ENCODE measurements at regions not wholly inside any gene's neighbourhood (a gene's known extent, or its start where the extent isn't known, plus 50 kb on each side); places are given as distances from the start of the nearest gene placed in this dataset.
A peak's percentile ranks its signal among the peaks of the same experiment; 100 is the strongest.

DNA sequence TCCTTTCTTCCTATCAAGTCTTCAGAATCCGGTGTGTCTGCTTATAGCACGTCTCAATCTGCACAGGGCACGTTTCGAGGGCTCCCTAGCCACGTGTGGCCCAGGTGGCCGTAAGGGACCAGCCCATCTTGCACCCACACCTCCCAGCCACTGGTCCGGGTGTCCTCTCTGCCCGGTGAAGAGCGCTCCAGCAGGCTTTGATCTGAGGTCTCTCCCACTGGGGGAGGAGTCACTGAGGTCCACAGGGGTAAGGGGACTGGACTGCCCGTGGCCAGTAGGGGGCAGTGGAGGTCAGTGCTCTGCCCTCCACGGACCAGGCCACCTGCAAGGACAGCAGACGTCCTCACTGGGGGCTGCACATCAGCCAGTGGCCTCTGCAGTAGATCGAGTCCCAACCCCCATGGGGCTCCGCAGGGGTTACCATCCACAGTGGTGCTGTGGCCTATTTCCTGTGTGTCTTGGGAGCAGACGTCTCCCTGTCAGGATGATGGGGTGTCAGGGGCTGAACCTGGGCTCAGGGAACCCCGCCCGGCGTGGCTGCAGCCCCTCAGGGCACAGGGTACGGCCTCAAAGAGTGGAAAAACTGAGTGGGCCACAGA lies 204.1 kb upstream of the CIBAR2 start:
- FAIRE-seq (no peak), DNase-seq (ENCODE audit: insufficient read length, low spot score) (peak; percentile 84)
- no peak for TF ChIP-seq POLR2A (IDR thresholded peaks at IDR 0.05; ENCODE audit: low read depth, low read length)

DNA sequence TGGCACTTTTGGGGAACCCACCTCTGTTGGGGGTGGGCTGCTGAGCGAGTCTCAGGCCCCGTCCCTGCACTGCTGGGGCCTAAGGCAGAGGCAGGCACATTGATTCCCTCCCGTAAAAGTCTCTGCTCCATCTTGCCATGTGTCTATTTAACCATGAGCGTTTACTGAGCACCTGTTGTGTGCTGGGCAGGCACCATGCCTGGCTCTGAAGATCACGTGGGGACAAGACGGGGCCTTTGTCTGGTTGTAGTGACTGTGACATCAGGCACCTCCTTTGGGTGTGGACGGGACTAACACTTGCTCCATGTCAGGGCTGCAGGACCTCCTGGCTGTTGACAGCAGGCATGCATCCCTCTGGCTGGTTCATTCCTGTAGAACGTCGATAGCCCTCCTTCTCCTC lies 204.7 kb upstream of the CIBAR2 start:
- no peak for TF ChIP-seq POLR2A (IDR thresholded peaks at IDR 0.05; ENCODE audit: low read depth, low read length)
- FAIRE-seq = no peak
- no peak for DNase-seq (ENCODE audit: insufficient read length, low spot score)

DNA sequence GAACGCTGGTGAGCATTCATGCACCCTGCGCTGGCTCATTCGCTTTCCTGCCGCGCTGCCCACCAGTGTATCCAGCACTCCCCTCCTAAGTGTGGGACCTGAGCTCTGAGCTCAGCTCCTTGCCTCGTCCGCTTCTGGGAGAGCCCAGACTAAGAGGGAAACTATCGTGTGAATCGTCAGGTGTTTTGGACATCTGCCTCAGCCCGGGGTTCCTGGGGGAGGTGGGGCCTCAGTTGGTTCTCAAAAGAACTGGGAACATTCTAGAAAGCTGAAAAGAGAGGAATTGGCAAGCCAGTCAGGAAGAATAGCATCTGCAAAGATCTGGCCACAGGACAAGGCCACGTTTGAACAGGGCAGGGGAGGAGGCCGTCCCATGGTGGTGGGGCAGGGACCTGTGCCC lies 205.4 kb upstream of the CIBAR2 start:
- FAIRE-seq (no peak), DNase-seq (ENCODE audit: insufficient read length, low spot score) (no peak)
- TF ChIP-seq POLR2A (IDR thresholded peaks at IDR 0.05; ENCODE audit: low read depth, low read length) = no peak

DNA sequence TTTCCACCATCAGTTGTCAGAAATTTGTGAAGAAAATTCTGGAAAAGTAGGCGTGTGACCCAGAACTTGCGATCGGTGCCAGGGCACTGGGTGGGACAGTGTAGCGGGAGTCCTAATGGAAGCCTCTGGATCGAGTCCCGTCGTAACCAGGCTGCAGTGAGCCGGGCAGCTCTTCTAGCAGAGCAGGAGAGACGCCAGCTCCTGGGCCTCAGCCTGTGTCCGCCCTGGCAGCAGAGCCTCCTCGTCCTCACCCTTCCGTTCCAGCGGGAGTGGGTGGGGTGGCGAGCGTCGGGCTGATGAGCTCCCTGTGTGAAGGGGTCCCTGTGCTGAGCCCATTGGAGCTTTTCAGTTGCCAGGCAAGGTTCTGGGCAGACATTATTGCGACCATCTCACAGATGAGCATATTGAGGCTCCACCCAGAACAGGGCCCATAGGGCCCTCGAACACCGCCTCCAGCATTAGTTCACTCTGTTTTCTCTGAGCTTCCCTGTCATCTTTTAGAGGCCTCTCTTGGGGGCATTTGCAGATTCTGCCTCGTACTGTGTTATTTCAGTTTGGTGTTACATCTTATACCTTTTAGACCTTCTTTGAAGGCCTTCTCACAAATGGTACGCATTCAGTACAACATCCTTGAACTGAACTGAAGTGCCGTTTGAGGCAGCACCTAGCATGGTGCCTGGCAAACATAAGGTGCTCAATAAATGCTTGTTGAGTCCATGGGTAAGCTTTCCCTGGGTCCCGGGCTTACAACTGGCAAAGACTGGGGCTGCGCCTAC lies 207.1 kb upstream of the CIBAR2 start:
- TF ChIP-seq POLR2A (IDR thresholded peaks at IDR 0.05; ENCODE audit: low read depth, low read length) = no peak
- no peak for DNase-seq (ENCODE audit: insufficient read length, low spot score)
- no peak for FAIRE-seq

DNA sequence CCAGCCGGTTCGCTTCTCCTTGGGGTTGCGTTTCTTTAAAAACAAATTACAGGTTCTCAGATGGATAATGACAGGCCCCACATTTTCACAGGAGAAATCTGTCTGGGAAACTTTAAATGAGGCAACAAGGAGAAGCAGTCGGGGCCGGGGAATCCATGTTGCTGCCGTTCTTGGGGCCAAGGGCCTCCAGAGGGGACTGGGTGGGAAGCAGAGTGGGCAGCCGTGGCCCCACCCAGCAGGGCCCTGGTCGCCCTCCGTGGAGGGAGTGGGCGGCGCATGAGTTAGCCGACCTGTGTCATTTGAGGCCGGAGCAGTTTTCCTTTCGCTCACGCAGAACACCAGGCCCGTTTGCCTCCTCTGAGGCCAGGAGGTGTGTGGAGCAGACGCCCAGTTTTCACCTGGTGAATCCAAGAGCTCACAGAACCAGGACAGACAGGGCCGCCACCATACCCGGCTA lies 207.7 kb upstream of the CIBAR2 start:
- TF ChIP-seq POLR2A (IDR thresholded peaks at IDR 0.05; ENCODE audit: low read depth, low read length) = no peak
- FAIRE-seq (no peak), DNase-seq (ENCODE audit: insufficient read length, low spot score) (no peak)

DNA sequence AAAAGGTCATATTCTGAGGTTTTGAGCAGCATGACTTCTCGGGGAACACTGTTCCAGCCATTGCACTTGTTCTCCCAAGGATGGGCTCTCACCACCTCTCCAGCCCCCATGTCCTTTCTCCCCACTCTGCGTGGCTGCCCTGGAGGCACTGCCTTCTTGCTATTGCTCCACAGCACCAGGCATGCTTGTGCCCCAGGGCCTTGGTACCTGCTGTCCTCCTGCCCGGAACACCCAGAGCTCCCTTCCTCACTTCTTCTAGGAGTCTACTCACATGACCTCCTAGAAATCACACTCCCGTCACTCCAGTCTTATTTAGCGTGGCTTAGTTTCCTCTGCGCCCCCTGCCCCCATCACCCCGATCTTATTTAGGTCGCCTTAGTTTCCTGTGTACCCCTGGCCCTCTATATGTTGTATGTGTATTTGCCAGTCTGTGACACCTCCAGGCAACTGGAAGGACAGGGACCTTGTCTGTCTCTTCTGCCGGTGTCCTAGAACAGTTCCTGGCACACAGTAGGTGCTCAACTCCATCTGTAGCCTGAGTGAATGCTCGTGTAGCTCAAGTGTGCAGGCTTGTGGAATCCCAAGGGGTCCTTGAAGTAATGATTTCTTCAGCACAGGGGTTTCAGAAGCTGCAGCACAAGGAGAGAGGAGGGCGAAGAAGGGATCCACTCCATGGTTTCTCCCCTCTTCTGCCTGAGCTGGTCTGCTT lies 208.6 kb upstream of the CIBAR2 start:
- DNase-seq (ENCODE audit: insufficient read length, low spot score) = no peak
- no peak; the same call in 1 of the 2 replicates for TF ChIP-seq POLR2A (IDR thresholded peaks at IDR 0.05; ENCODE audit: low read depth, low read length)
- no peak for FAIRE-seq

DNA sequence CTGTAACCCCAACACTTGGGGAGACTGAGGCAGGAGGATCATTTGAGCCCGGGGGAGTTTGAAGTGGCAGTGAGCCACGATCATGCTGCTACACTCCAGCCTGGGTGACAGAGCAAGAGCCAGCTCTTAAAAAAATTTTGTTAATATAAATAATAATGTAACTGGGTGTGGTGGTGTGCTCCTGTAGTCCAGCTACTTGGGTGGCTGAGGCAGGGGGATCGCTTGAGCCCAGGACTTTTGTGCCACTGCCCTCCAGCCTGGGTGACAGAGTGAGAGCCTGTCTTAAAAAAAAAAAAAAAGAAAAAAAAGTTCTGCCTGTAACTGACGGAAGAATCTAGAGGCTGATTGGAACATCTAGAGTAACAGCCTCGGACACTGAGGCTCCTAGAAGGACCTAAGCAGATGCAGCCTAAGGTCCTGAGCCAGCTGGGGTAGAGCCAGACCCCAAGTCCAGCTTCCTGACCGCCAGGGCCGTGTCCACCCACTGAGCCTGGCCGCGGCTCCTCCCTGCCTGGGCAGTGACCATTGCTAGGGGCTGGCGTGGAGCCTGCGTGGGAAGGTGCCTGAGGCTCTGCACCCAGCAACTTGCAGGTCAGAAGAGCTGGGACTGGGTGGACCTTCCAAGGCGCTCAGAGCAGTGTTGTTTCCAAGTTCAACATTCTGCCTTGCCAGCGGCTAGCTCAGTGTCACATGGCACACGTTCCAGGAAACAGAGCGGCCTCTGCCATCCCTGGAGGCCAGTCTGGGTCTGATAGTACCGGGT lies 209.4 kb upstream of the CIBAR2 start:
- TF ChIP-seq POLR2A (IDR thresholded peaks at IDR 0.05; ENCODE audit: low read depth, low read length) = peak; percentile 40; the same call in 1 of the 2 replicates
- FAIRE-seq (no peak), DNase-seq (ENCODE audit: insufficient read length, low spot score) (peak; percentile 82)

DNA sequence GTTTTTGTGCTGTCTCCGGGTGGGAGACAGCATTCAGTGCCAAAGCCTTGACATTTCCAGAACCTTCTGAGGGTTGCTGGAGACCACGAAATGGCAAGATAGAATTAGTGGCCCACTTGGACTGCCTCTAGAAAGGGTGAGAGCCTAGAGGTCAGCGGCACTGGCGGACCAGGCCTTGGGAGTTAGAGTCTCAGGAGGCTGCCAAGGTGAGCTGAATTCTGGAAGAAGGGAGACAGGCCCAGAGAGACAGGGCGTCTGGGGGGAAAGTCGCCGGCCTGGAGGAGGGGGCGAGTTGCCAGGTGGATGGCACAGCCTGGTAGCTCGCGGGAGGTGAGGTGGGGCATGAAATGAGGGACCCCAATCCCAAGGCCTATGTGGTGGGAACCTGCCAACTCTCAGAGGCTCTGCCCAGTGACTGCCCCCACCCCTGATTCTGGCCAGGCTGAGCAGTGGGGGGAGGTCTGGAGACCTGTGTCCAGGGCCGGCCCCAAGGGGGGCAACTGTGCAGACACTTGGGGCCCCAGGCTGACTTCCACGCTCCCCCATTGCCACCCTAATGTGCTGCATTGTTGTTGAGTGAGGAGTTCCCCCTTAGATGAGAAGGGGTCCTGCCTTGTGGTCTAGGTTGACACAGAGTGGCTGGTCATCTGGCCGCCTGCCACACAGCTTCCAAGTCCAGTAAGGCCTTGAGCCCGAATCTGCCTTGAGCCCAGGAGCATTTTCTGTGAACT lies 211.1 kb upstream of the CIBAR2 start:
- FAIRE-seq (no peak), DNase-seq (ENCODE audit: insufficient read length, low spot score) (no peak)
- TF ChIP-seq POLR2A (IDR thresholded peaks at IDR 0.05; ENCODE audit: low read depth, low read length) = no peak

DNA sequence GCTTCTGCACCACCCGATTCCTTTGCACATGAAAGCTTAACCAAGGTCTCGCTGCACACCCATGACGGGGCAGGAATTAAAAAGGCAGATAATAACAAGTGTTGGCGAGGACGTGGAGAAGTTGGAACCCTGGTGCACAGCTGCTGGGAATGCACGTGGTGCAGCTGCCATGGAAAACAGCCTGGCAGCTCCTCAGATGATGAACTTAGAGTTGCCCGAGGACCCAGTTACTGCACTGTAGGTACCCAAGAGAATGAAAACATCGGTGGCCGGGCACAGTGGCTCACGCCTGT lies 211.6 kb upstream of the CIBAR2 start:
- TF ChIP-seq POLR2A (IDR thresholded peaks at IDR 0.05; ENCODE audit: low read depth, low read length) = no peak
- FAIRE-seq (no peak), DNase-seq (ENCODE audit: insufficient read length, low spot score) (no peak)

DNA sequence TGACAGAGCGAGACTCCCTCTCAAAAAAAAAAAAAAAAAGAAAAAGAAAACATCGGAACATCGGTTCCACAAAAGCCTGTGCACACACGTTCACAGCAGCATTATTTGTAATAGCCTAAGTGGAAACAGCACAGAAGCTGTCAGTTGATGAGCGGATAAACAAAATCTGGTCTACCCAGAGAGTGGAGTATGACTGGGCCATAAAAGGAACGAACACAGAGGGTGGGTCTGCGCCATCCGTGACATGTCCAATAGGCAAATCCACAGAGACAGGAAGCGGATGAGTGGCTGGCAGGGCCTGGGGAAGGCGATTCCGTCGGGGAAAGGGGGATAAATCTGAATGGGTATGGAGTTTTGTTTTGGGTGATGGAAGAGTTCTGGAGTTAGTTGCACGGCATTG lies 212.2 kb upstream of the CIBAR2 start:
- FAIRE-seq (no peak), DNase-seq (ENCODE audit: insufficient read length, low spot score) (no peak)
- TF ChIP-seq POLR2A (IDR thresholded peaks at IDR 0.05; ENCODE audit: low read depth, low read length) = no peak

DNA sequence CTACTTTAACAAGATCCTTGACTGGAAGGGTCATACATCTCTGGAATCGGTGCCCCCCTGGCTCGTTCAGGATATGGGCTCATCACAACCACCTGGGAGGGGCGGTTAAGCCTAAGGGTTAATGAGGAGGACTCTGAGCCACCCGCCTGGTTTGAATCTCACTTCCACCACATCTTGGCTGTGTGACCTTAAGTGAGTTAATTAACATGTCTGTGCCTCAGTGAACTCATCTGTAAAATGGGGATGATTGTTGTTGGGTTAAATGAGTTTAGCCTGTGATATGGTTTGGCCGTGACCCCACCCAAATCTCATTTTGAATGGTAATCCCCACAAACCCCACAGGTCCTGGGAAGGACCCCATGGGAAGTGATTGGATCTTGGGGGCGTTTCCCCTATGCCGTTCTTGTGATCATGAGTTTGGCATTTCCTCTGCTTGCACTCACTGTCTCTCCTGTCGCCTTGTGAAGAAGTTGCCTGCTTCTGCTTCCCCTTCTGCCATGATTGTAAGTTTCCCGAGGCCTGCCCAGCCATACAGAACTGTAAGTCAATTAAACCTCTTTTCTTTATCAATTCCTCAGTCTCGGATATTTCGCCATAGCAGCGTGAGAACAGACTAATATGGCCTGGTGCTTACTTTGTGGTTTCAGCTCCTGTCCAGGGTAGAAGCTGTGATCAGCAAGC lies 214.0 kb upstream of the CIBAR2 start:
- DNase-seq (ENCODE audit: insufficient read length, low spot score) = no peak
- FAIRE-seq = no peak

DNA sequence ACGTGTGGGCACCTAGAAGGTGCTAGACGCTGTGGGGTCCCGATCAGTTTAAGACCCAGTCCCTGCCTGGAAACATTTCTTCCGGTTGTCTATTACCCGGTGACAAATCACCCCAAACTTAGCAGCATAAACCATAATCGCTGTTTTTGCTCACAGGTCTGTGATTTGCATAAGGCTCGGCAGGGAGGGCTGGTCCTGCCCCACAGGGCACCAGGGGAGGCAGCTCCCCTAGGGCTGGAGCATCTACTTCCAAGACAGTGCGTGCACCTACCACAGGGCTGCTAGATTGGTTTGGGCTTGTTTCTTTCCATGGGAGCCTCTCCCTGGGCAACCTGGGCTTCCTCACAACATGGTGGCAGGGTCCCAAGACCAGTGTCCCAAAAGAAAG lies 214.5 kb upstream of the CIBAR2 start:
- TF ChIP-seq POLR2A (IDR thresholded peaks at IDR 0.05; ENCODE audit: low read depth, low read length) = no peak
- FAIRE-seq = no peak
- no peak for DNase-seq (ENCODE audit: insufficient read length, low spot score)

More for the DNA sequence above, 214.0 kb upstream of the CIBAR2 start:
- TF ChIP-seq POLR2A (IDR thresholded peaks at IDR 0.05; ENCODE audit: low read depth, low read length) = 0 out of 2 replicates have a peak, but pooled peaks have one; percentile 24
